HepG2 (cell line): ENCODE measurements at regions not wholly inside any gene's neighbourhood (a gene's known extent, or its start where the extent isn't known, plus 50 kb on each side); places are given as distances from the start of the nearest gene placed in this dataset.
"Not testable (repeated sequence)": the region's sequence is repeated elsewhere in the genome, so short reads cannot be mapped to it uniquely, and the experiment has no call there.

Experiments
- ATAC-seq: fragments of 200-7000 bp; cut with Tn5 transposase; 3 replicates; pipeline ENCODE4 v1.9.1; 2020; ENCODE audit warnings: mild to moderate bottlenecking, moderate library complexity
- BruUV-seq: library from RNA; stranded (reverse); fragments of 400-500 nt; replicated peaks from 2 replicates; lab custom pipeline; 2021; lab: Mats Ljungman, UMichigan
- CTCF ChIA-PET: fragments of 300-600 bp; formaldehyde crosslinking; extraction: SDS; loops from one replicate; lab custom pipeline; 2021; ENCODE audit warnings: low total read pairs, inconsistent platforms, low intra/inter-chr PET ratio; lab: Yijun Ruan, JAX
- POLR2A ChIA-PET: fragments of 350-600 bp; sonication (Branson Sonifier 250); formaldehyde crosslinking; loops from one replicate; lab custom pipeline; 2020; ENCODE audit warnings: antibody characterized with exemption, inconsistent platforms; lab: Yijun Ruan, JAX
- DNase-seq: peaks from one replicate; pipeline ENCODE4 v3.0.0-alpha.2; 2015; ENCODE audit warnings: low spot score
- FAIRE-seq: peaks from 3 replicates; lab custom pipeline; 2011; peaks lifted over from hg19 to GRCh38; lab: Jason Lieb, UNC
- H2AFZ ChIP-seq: one replicate; pipeline ENCODE4 v1.6.1; 2011; ENCODE audit warnings: low read length, inconsistent platforms
- H3K27ac ChIP-seq: fragments of 300-600 bp; 3 replicates; pipeline ENCODE4 v1.8.0; 2011; ENCODE audit warnings: mixed run types, mild to moderate bottlenecking, mixed read lengths, low read length, inconsistent platforms; ENCODE audit not compliant: insufficient read depth; ENCODE audit errors: extremely low read length
- H3K27me3 ChIP-seq, 2 experiments: fragments of 200-600 bp in 1 of 2; 2 replicates in 1 of 2; 3 replicates in 1 of 2; pipeline versions ENCODE4 v1.6.0 to v1.8.0; 2011; ENCODE audit warnings: low read length in 2 of 2, mild to moderate bottlenecking in 2 of 2, moderate library complexity in 2 of 2, inconsistent platforms in 1 of 2; ENCODE audit not compliant: insufficient read depth in 2 of 2, control insufficient read depth in 1 of 2
- H3K36me3 ChIP-seq, 2 experiments: fragments of 200-600 bp in 1 of 2; replicated peaks in 1 of 2; 2 replicates in 1 of 2; 3 replicates in 1 of 2; pipeline versions ENCODE4 v1.5.1 to v1.8.0; 2011; ENCODE audit warnings: low read length in 2 of 2, inconsistent platforms in 1 of 2; ENCODE audit not compliant: insufficient read depth in 2 of 2, control insufficient read depth in 1 of 2
- H3K4me1 ChIP-seq: 2 replicates; pipeline ENCODE4 v1.5.1; 2012; ENCODE audit warnings: low read length, inconsistent platforms; ENCODE audit not compliant: insufficient read depth
- H3K4me2 ChIP-seq: 2 replicates; pipeline ENCODE4 v1.6.0; 2011; ENCODE audit warnings: low read depth, low read length, inconsistent platforms
- H3K4me3 ChIP-seq, 3 experiments: fragments of 200-600 bp in 1 of 3; sonication (generic), shearing (Covaris generic) in 1 of 3; replicated peaks in 1 of 3; 2 replicates each; pipeline ENCODE4 v1.5.1; 2011 to 2016; ENCODE audit warnings: low read length in 3 of 3, inconsistent platforms in 2 of 3, low read depth in 2 of 3, mild to moderate bottlenecking in 2 of 3, control low read depth in 1 of 3, mixed read lengths in 1 of 3; ENCODE audit not compliant: insufficient read depth in 1 of 3
- H3K79me2 ChIP-seq: one replicate; pipeline ENCODE4 v1.6.1; 2011; ENCODE audit warnings: low read length, inconsistent platforms; ENCODE audit not compliant: insufficient read depth
- H3K9ac ChIP-seq: 2 replicates; pipeline ENCODE4 v1.6.0; 2011; ENCODE audit warnings: mild to moderate bottlenecking, low read depth, low read length, inconsistent platforms; ENCODE audit not compliant: insufficient read depth
- H3K9me3 ChIP-seq: 2 replicates; pipeline ENCODE4 v1.5.1; 2012; ENCODE audit warnings: mild to moderate bottlenecking, low read length
- H4K20me1 ChIP-seq: 2 replicates; pipeline ENCODE4 v1.6.0; 2011; ENCODE audit warnings: inconsistent platforms, mild to moderate bottlenecking, low read length, moderate library complexity; ENCODE audit not compliant: insufficient read depth
- HMGA1 ChIP-seq: sonication (generic); formaldehyde crosslinking; conservative IDR thresholded peaks from 2 replicates; pipeline ENCODE4 v1.4.0; 2020; ENCODE audit warnings: missing genetic modification reagents
- JDP2 ChIP-seq: sonication (generic); formaldehyde crosslinking; IDR thresholded peaks from 2 replicates; pipeline ENCODE4 v1.8.1; 2022; ENCODE audit warnings: missing genetic modification reagents, borderline replicate concordance
- NFAT5 ChIP-seq: sonication (generic); formaldehyde crosslinking; IDR thresholded peaks from 2 replicates; pipeline ENCODE4 v1.4.0; 2020; ENCODE audit warnings: missing genetic modification reagents
- RFX3 ChIP-seq: IDR thresholded peaks from 2 replicates; pipeline ENCODE4 v1.6.1; 2016; ENCODE audit warnings: missing biosample characterization, missing genetic modification reagents
- SKI ChIP-seq: fragments of 450-650 bp; IDR thresholded peaks from one replicate; pipeline ENCODE4 v1.6.1; 2018; ENCODE audit warnings: mild to moderate bottlenecking; ENCODE audit not compliant: partially characterized antibody
- WGBS: methylation state at CpG from one replicate; pipeline ENCODE4 v1.1.6; 2017; ENCODE audit warnings: low lambda C conversion rate; 5-methylcytosine and 5-hydroxymethylcytosine counted together
- in situ Hi-C: cut with HindIII; loops from 2 replicates; pipeline ENCODE4 v1.10.0; 2017; ENCODE audit warnings: low pct_unique_long_range_greater_than_20kb; ENCODE audit not compliant: extremely low pct_ligation_motif_present
- intact Hi-C: fragments of 100-400 bp; cut with micrococcal nuclease; formaldehyde crosslinking; loops from one replicate; pipeline ENCODE4 v1.10.0; 2022; ENCODE audit not compliant: unreplicated experiment

- H3K79me2 ChIP-seq, H3K4me3 ChIP-seq, H3K36me3 ChIP-seq, CTCF ChIA-PET, POLR2A ChIA-PET, H3K9ac ChIP-seq, in situ Hi-C loops, intact Hi-C loops, DNase-seq, H3K27me3 ChIP-seq, H3K9me3 ChIP-seq, H3K27ac ChIP-seq, BruUV-seq, H3K4me1 ChIP-seq, H4K20me1 ChIP-seq, H2AFZ ChIP-seq, H3K4me2 ChIP-seq, ATAC-seq, FAIRE-seq: not testable (repeated sequence)
- WGBS = 45% methylated on average over 4 of the region's 4 CpGs
Observed at GRCh38 chr12:76676261-76676660, 87.7 kb upstream of the ZDHHC17 start.

DNA sequence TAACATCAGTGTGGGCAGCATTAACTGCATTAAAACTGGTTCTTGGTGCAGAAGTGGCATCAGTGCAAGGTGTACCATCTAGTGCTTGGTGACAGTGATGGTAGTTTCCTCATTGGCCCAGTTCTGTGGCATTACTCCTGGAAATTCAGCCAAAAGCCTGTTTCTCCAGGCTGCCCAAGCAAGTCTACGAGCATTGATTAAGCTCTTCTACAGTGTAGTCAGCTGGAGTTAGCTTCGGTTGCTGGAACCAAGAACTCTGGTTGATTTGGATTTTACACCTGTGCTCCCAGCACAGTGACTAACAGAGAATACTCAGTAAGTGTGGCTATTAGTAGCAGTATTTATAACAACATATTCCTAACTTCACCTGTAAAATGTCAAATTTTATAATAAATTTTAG, 84.9 kb upstream of the ZDHHC17 start:
- no peak overlapping the region for H3K27ac ChIP-seq
- FAIRE-seq = no peak
- H4K20me1 ChIP-seq = no peaks in the 10 kb centered on the region
- H3K79me2 ChIP-seq = no peaks in the 10 kb centered on the region
- ChIA-PET POLR2A (no interaction called here), CTCF (no interaction called here)
- no peak overlapping the region for H3K4me3 ChIP-seq
- H3K27me3 ChIP-seq = no peaks in the 10 kb centered on the region
- no peaks in the 10 kb centered on the region for H3K4me1 ChIP-seq
- BruUV-seq = no TSS peak
- H3K36me3 ChIP-seq = no peaks in the 10 kb centered on the region
- 0% methylated on average over 1 of the region's 2 CpGs for WGBS
- no peak overlapping the region for H3K4me2 ChIP-seq
- TF ChIP-seq RFX3 (no peak), SKI (no peak), JDP2 (no peak), HMGA1 (no peak), NFAT5 (no peak)
- TF ChIP-seq, all 625 proteins: peak for 0
- DNase-seq (no peak), ATAC-seq (no peak)
- H2AFZ ChIP-seq = no peak overlapping the region
- no peak overlapping the region for H3K9ac ChIP-seq
- intact Hi-C loops = no loop called here
- no peaks in the 10 kb centered on the region for H3K9me3 ChIP-seq
- in situ Hi-C loops = no loop called here
